GM23338 (cell line): ENCODE measurements at regions not wholly inside any gene's neighbourhood (a gene's known extent, or its start where the extent isn't known, plus 50 kb on each side); places are given as distances from the start of the nearest gene placed in this dataset.

ENCODE experiments used
- ATAC-seq: fragments of 200-7000 bp; cut with Tn5 transposase; 3 replicates; pipeline ENCODE4 v1.9.1; 2020
- DNase-seq: peaks from one replicate; pipeline ENCODE4 v3.0.0-alpha.2; 2015; ENCODE audit warnings: low spot score
- H2AFZ ChIP-seq: fragments of 200-600 bp; sonication (generic); 2 replicates; pipeline ENCODE4 v1.8.0; 2016; ENCODE audit warnings: antibody characterized with exemption, mild to moderate bottlenecking, moderate library complexity
- H3F3A ChIP-seq: fragments of 200-600 bp; sonication (generic); replicated peaks from 2 replicates; pipeline ENCODE4 v1.8.0; 2017; ENCODE audit warnings: antibody characterized with exemption, mixed run types, low read depth
- H3K27ac ChIP-seq: fragments of 200-600 bp; sonication (generic); 2 replicates; pipeline ENCODE4 v1.6.1; 2016; ENCODE audit warnings: low read depth
- H3K27me3 ChIP-seq: fragments of 200-600 bp; sonication (generic); 2 replicates; pipeline ENCODE4 v1.8.0; 2016; ENCODE audit warnings: mild to moderate bottlenecking, mixed run types, moderate library complexity; ENCODE audit not compliant: insufficient read depth
- H3K36me3 ChIP-seq: fragments of 200-600 bp; sonication (generic); 2 replicates; pipeline ENCODE4 v1.8.0; 2016; ENCODE audit warnings: mild to moderate bottlenecking; ENCODE audit not compliant: insufficient read depth
- H3K4me1 ChIP-seq: fragments of 200-600 bp; sonication (generic); 2 replicates; pipeline ENCODE4 v1.8.0; 2016; ENCODE audit warnings: mild to moderate bottlenecking, moderate library complexity; ENCODE audit not compliant: insufficient read depth
- H3K4me2 ChIP-seq: fragments of 200-600 bp; sonication (generic); 2 replicates; pipeline ENCODE4 v1.7.1; 2017; ENCODE audit warnings: mixed run types
- H3K4me3 ChIP-seq: fragments of 200-600 bp; sonication (generic); 2 replicates; pipeline ENCODE4 v1.6.1; 2016; ENCODE audit warnings: mixed run types
- H3K79me2 ChIP-seq: fragments of 200-600 bp; sonication (generic); replicated peaks from 2 replicates; pipeline ENCODE4 v1.8.0; 2017; ENCODE audit warnings: mild to moderate bottlenecking; ENCODE audit not compliant: insufficient read depth
- H3K9me2 ChIP-seq: fragments of 200-600 bp; sonication (generic); 2 replicates; pipeline ENCODE4 v1.8.0; 2017; ENCODE audit not compliant: insufficient read depth
- H4K20me1 ChIP-seq: fragments of 200-600 bp; sonication (generic); replicated peaks from 2 replicates; pipeline ENCODE4 v1.8.0; 2017; ENCODE audit warnings: mild to moderate bottlenecking; ENCODE audit not compliant: insufficient read depth
- H3K27ac Mint-ChIP-seq: 2 replicates; pipeline ENCODE4 v1.8.0; 2020; ENCODE audit warnings: inconsistent platforms, mild to moderate bottlenecking, moderate library complexity, mixed read lengths
- H3K27me3 Mint-ChIP-seq: 3 replicates; pipeline ENCODE4 v1.8.0; 2022; ENCODE audit warnings: low read depth, mild to moderate bottlenecking, moderate library complexity, mixed read lengths, inconsistent platforms; ENCODE audit not compliant: insufficient read depth, poor library complexity
- H3K36me3 Mint-ChIP-seq: 3 replicates; pipeline ENCODE4 v1.8.0; 2021; ENCODE audit warnings: low read depth, mild to moderate bottlenecking, inconsistent platforms, moderate library complexity, mixed read lengths
- H3K4me1 Mint-ChIP-seq: 3 replicates; pipeline ENCODE4 v1.8.0; 2020; ENCODE audit warnings: mild to moderate bottlenecking, inconsistent platforms, mixed read lengths
- H3K4me3 Mint-ChIP-seq: 3 replicates; pipeline ENCODE4 v1.8.0; 2021; ENCODE audit warnings: moderate library complexity, mild to moderate bottlenecking, inconsistent platforms, mixed read lengths
- H3K9me3 Mint-ChIP-seq: 3 replicates; pipeline ENCODE4 v1.8.0; 2020; ENCODE audit warnings: moderate library complexity, mild to moderate bottlenecking, inconsistent platforms, mixed read lengths
- CREB1 ChIP-seq: fragments of 250-450 bp; sonication (Bioruptor Pico); IDR thresholded peaks from 2 replicates; pipeline ENCODE4 v1.5.0; 2020; ENCODE audit warnings: low read depth, mild to moderate bottlenecking, moderate library complexity
- CTCF ChIP-seq, 2 experiments: fragments of 200-600 bp in 1 of 2; sonication (generic) in 1 of 2; conservative IDR thresholded peaks; 2 replicates each; pipeline versions ENCODE4 v1.5.1 to v1.6.1; 2016 to 2017; ENCODE audit warnings: antibody characterized with exemption in 2 of 2, low read depth in 2 of 2, mild to moderate bottlenecking in 2 of 2, moderate library complexity in 1 of 2
- ETS1 ChIP-seq: IDR thresholded peaks from 2 replicates; pipeline ENCODE4 v1.6.1; 2016; ENCODE audit warnings: antibody characterized with exemption
- EZH2 ChIP-seq: fragments of 200-600 bp; sonication (generic); IDR thresholded peaks from one replicate; pipeline ENCODE4 v1.8.0; 2017; ENCODE audit warnings: antibody characterized with exemption, mild to moderate bottlenecking, low read depth; ENCODE audit not compliant: unreplicated experiment
- EZH2phosphoT487 ChIP-seq: fragments of 200-600 bp; sonication (generic); IDR thresholded peaks from one replicate; pipeline ENCODE4 v1.8.1; 2018; ENCODE audit warnings: antibody characterized with exemption; ENCODE audit not compliant: unreplicated experiment
- JUNB ChIP-seq: IDR thresholded peaks from one replicate; pipeline ENCODE4 v1.6.1; 2016; ENCODE audit warnings: antibody characterized with exemption; ENCODE audit not compliant: unreplicated experiment
- NANOG ChIP-seq: IDR thresholded peaks from 2 replicates; pipeline ENCODE4 v1.6.1; 2016; ENCODE audit warnings: antibody characterized with exemption, borderline replicate concordance
- POLR2AphosphoS5 ChIP-seq: IDR thresholded peaks from 2 replicates; pipeline ENCODE4 v1.6.1; 2016; ENCODE audit warnings: antibody characterized with exemption, low read depth
- REST ChIP-seq: IDR thresholded peaks from one replicate; pipeline ENCODE4 v1.6.1; 2018; ENCODE audit warnings: antibody characterized with exemption; ENCODE audit not compliant: unreplicated experiment
- STAT1 ChIP-seq: IDR thresholded peaks from one replicate; pipeline ENCODE4 v1.6.1; 2016; ENCODE audit warnings: antibody characterized with exemption; ENCODE audit not compliant: unreplicated experiment
- ZNF114 ChIP-seq: fragments of 250-450 bp; sonication (Bioruptor Pico); IDR thresholded peaks from 2 replicates; pipeline ENCODE4 v1.5.0; 2020; ENCODE audit warnings: mild to moderate bottlenecking, moderate library complexity
- ZNF331 ChIP-seq: fragments of 250-450 bp; sonication (Bioruptor Pico); IDR thresholded peaks from 2 replicates; pipeline ENCODE4 v1.5.0; 2020; ENCODE audit warnings: low read depth, mild to moderate bottlenecking, moderate library complexity
- ZNF462 ChIP-seq: fragments of 250-450 bp; sonication (Bioruptor Pico); IDR thresholded peaks from 2 replicates; pipeline ENCODE4 v1.5.0; 2020; ENCODE audit warnings: mild to moderate bottlenecking, moderate library complexity

- no peaks in the 10 kb centered on the region for H3K9me2 ChIP-seq
- H3K4me3 ChIP-seq = no peak overlapping the region
- peak; percentile 37 for ATAC-seq
- no peaks in the 10 kb centered on the region for H4K20me1 ChIP-seq
- peaks cover 2% of the 10 kb centered on the region for H3K27me3 Mint-ChIP-seq
- no peak overlapping the region for H2AFZ ChIP-seq
- H3K4me1 ChIP-seq = peaks cover 61% of the 10 kb centered on the region
- H3F3A ChIP-seq = no peaks in the 10 kb centered on the region; the same call in 1 of the 2 replicates
- peak overlapping the region; percentile 54; the same call in 1 of the 2 replicates for H3K4me2 ChIP-seq
- H3K36me3 Mint-ChIP-seq = no peaks in the 10 kb centered on the region
- no peak for DNase-seq
- no peaks in the 10 kb centered on the region for H3K9me3 Mint-ChIP-seq
- no peak for TF ChIP-seq ZNF462
- TF ChIP-seq ZNF114 (CRISPR knock-in tag) = no peak
- TF ChIP-seq EZH2phosphoT487 = no peak
- TF ChIP-seq POLR2AphosphoS5 = no peak
- no peak for TF ChIP-seq JUNB
- TF ChIP-seq ZNF331 (CRISPR knock-in tag) = no peak
- TF ChIP-seq STAT1 = no peak
- TF ChIP-seq CREB1 (CRISPR knock-in tag) = no peak
- no peak for TF ChIP-seq ETS1
- TF ChIP-seq EZH2 = no peak
- no peak for TF ChIP-seq CTCF (conservative IDR thresholded peaks at IDR 0.05; ENCODE audit: low read depth in 2 of 2)
- no peak for TF ChIP-seq NANOG
- no peak for TF ChIP-seq REST
- peak overlapping the region; percentile 95 for H3K27ac ChIP-seq
- no peak overlapping the region for H3K27ac Mint-ChIP-seq
- no peaks in the 10 kb centered on the region for H3K36me3 ChIP-seq
- no peaks in the 10 kb centered on the region for H3K27me3 ChIP-seq
- peaks cover 55% of the 10 kb centered on the region for H3K4me1 Mint-ChIP-seq
- H3K79me2 ChIP-seq = no peaks in the 10 kb centered on the region
- H3K4me3 Mint-ChIP-seq = no peak overlapping the region
Observed at GRCh38 chr4:128639541-128640270, 169.8 kb upstream of the JADE1 start.
